GM21526 (cell line): ENCODE measurements at regions not wholly inside any gene's neighbourhood (a gene's known extent, or its start where the extent isn't known, plus 50 kb on each side); places are given as distances from the start of the nearest gene placed in this dataset.

Experiments
- ATAC-seq: cut with Tn5 transposase; IDR thresholded peaks from one replicate; pipeline ENCODE4 v1.9.1; 2021; ENCODE audit warnings: moderate library complexity; ENCODE audit not compliant: unreplicated experiment, low FRiP score

GRCh38 chr5:163619273-163619934 is 114.0 kb downstream of the MAT2B start:
- ATAC-seq = no peak

DNA sequence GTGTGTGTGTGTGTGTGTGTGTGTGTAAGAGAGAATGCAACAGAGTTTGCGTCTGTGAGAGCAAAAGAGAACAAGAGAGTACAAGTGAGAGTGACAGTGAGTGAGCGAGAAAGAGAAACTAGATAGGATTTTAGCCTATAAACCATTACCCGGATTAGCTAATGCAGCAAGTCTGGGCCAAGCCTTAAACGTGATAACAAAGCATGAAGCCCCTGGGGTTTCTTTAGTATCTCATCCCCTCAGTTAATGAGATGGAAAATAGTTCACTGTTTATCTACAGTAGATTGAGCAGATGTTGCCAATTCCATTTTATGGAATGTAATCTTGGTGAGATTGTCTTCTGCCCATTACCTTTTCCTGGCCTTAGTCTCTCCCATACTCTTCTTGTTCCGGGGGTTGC is 114.5 kb downstream of the MAT2B start:
- no peak for ATAC-seq

- ATAC-seq = no peak
Observed at GRCh38 chr5:163622799-163623198, 117.4 kb downstream of the MAT2B start.

DNA sequence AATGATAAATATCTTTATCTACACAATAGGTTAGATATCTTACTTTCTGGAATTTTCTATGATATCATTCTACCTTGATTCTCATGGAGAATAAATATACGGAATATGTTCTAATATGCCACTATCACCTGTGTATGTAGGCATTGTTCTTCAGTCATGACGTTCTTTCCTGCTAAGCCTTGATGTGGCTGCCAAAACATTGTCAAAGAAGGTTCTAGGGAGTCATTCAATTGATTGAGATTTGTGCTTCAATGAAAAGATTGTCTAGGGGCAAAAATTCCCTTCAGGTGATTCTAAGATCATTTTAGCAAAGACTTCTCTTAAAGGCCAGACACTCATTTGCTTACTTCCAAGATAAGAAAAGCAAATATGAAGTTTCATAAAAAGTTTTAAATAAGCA is 118.1 kb downstream of the MAT2B start:
- no peak for ATAC-seq

DNA sequence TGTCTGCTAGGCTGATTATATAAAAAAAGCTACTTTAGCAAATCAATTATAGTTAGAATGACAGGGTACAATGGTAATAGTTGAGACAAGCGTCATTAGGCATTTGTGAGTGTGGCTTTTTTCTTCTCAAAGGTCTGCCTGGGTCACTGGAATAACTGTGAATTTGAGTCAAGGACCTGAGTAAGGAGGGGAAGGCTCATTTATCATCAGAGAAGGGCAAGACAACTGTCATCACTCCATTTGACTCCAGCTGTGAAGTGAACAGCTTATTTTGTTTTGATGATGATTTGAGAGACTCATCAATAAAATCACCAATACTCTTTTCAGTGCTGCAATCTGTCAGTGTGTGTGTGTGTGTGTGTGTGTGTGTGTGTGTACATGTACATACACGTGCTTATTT is 118.6 kb downstream of the MAT2B start:
- no peak for ATAC-seq

GRCh38 chr5:163624431-163624830 is 119.0 kb downstream of the MAT2B start:
- ATAC-seq = no peak

DNA sequence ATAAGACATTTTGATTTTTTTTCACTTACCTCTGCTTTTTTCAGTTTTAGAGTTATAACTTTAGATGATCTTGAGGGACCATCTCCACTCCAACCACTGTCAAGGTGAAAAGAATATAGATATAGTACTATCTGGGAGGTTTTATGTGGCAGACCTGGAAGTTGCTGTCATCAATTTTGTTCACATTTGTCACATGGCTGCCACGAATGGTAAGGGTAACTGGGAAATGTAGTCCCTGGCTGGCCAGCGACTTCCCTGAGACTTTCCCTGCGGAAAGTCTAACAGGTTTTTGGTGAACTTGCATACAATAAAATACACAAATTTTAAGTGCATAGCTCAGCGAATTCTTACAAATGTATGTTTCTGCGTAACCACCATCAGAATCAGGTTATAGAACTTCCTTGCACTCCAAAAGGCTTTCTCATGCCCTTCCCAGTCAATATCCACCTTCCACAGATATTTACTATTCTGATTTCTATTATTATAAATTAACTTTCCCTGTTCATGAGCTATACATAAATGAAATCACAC is 121.5 kb downstream of the MAT2B start:
- ATAC-seq = no peak

DNA sequence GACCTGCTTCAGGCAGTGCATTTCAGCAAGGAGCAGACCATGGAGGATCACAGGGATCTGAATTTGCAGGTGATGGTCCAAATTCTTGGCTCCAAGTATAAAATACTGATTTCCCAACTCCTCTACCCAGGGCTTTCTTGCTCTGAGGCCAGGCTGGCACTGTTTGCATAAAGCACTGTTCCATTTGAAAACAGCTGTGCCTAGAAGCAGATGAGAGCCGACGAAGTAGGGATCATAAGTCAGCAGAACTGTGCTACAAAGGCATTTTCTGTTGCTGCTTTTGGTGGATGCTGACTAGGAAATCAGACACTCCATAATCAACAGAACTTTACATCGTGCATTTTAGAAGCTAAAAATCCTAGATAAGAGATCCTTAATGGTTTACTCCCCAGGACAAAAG is 126.4 kb downstream of the MAT2B start:
- ATAC-seq = no peak

- no peak for ATAC-seq
Observed at GRCh38 chr5:163633926-163634460, 128.6 kb downstream of the MAT2B start.

GRCh38 chr5:163635631-163636030 is 130.2 kb downstream of the MAT2B start:
- ATAC-seq = no peak

- ATAC-seq = no peak
Observed at GRCh38 chr5:163642904-163643303, 137.5 kb downstream of the MAT2B start.

GRCh38 chr5:163645421-163646416 is 140.3 kb downstream of the MAT2B start:
- ATAC-seq = no peak

GRCh38 chr5:163649514-163649913 is 144.1 kb downstream of the MAT2B start:
- ATAC-seq = no peak

DNA sequence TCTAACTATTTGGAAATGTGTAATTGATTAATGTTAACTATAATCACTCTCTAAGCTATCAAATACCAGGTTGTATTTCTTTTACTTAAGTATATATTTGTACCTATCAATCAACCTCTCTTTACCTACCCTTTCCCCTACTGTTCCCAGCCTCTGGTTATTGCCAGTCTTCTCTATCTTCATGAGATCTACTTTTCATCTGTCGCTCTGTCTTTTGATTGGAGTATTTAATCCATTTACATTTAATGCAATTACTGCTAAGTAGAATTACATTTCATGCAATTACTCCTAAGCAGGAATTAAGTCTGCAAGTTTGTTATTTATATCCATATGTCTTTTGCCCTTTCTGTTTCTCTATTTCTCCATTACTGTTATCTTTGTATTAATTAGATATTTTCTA is 148.1 kb downstream of the MAT2B start:
- ATAC-seq = no peak

GRCh38 chr5:163658702-163659567 is 153.5 kb downstream of the MAT2B start:
- ATAC-seq = no peak

DNA sequence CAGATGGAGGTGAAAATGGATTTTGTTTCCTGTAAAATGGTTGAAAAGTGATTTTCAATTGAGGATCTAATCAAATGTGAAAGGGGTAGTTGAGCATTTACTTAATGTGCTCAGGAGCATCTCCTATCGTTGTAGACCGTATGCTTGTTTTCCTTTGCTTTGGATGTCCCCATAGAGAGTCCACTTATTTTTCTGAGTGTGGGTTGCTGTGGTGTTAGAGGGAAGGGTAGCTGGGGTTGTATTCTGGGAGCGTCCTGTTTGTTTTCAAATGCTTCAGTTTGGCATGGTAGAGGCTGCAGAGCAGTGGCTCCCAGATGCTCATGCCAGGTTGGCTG is 154.1 kb downstream of the MAT2B start:
- no peak for ATAC-seq

DNA sequence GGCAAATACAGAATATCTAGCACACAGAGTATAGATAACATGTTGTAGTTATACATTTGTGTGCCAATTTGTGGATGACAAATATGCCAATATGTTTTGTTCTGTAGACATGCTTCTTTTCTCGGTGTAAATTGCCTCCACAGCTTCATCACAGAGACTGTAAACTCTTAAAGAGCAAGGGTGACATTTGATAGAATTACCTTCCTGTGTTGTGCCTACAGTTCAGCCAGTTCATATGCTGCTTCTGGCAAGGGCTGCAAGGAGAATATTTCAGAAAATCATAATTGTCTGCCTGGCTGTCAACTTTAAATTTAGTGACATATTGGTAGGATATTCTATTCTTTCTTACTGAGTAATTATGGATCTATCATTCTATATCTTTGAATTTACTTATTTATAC is 155.1 kb downstream of the MAT2B start:
- ATAC-seq = no peak

DNA sequence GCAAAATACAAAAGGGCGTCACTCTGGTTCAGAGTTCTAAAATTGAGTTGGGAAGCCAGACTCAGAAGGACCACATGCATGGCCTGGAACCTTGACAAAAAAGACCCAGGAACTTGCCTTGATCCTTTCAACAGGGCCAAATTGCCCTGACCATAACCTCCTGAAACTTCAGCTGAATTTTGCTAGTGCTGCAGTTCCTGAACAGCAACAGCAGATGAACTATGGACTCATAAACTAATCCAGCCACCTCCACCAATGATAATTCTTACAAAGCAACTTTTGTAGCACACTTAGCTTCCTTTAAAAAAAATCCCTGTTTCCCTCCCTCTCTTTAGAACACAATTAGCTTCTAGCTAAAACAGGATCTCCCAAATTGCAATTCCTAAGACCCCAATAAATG is 155.9 kb downstream of the MAT2B start:
- ATAC-seq = no peak

DNA sequence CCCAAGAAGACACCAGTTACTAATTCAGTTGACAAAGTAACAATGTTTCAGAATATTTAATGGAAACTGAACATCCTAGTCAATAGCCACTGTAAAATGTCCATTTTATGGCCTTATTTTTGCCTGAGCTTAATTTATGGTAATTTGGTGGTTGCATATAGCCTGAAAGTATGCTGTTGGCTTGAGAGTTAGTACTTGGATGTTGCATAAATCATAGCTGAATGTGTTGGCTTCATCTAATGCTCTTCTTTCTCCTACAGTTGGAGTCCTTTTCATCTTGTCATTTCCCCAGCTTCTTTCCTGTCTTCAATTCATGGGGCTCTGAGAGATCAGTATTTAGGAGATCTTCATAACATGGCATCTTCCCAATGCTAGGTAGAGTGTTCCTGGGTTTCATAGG is 164.6 kb downstream of the MAT2B start:
- ATAC-seq = no peak

GRCh38 chr5:163677092-163677491 is 171.7 kb downstream of the MAT2B start:
- no peak for ATAC-seq

GRCh38 chr5:163682234-163682633 is 176.8 kb downstream of the MAT2B start:
- no peak for ATAC-seq
